NCI-H146 (cell line): ENCODE measurements at regions not wholly inside any gene's neighbourhood (a gene's known extent, or its start where the extent isn't known, plus 50 kb on each side); places are given as distances from the start of the nearest gene placed in this dataset.
A peak's percentile ranks its signal among the peaks of the same experiment; 100 is the strongest.

Experiments used
- DNase-seq: peaks from one replicate; lab custom pipeline; 2025; lab: John Stamatoyannopoulos, UW

DNA sequence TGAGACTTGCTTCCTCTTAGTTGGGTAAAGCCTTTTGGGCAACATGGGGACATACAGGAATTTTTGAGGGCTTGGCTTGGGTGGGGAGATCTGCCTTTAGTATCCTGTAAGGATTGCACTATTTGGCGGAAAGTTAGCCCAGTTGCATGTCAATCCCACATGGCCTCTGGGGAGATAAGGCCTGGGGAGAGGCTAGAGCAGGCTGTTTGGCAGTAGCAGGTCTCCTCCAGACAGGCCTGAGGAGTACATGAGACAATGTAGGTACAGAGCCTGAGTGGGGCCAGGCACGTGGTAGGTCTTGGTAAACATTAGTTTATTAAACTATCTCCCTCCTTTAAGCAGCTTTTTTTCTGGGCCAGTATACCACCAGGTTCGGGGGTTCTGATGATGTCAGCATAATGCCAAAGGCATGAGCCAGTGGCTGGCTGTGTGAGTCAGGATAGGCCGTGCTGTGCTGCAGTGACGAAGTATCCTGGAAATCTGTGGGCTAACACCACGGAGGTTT lies 147.9 kb downstream of the VEGFA start:
- DNase-seq: no peak

DNA sequence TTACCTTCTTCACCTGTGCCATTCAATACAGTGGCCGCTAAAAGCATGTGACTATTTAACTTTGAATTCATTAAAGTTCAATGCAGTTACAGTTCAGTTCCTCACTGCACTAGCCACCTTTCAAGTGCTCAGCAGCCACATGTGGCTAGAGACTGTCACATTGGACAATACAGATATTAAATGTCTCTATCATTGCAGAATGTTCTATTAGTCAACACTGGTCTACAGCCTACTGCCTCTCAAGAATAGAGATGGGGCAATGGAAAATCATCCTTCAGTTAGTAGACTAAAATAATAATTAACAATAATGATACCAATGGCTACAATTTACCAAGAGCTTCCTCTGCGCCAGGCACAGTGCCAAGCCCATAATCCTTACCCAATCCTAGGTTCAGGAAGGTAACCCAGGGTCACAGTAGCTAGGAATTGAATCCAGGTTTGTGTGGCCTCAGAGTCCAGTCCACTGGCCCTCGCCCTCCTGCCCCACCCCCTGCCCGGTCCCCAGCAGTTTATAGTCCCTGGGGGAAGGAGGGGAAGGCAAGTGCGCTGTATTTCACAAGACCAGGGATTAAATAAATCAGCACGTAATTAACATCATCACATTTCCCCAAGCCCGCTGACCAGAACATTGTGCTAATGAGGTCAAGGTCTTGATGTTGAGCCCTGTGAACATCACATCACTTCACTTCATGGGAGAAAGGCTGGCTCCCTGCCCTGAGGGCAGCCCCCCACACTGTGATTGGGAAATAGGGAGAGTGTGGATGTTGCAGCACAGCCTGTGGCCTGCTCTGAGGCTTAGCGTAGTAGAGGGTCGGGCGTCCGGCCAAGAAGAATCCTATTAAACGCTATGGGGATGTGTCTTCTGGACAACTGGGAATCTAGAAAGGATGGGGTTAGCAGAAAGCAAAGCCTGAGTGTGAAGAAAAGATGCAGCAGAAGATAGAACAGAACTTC lies 147.2 kb downstream of the VEGFA start:
- DNase-seq: no peak

DNA sequence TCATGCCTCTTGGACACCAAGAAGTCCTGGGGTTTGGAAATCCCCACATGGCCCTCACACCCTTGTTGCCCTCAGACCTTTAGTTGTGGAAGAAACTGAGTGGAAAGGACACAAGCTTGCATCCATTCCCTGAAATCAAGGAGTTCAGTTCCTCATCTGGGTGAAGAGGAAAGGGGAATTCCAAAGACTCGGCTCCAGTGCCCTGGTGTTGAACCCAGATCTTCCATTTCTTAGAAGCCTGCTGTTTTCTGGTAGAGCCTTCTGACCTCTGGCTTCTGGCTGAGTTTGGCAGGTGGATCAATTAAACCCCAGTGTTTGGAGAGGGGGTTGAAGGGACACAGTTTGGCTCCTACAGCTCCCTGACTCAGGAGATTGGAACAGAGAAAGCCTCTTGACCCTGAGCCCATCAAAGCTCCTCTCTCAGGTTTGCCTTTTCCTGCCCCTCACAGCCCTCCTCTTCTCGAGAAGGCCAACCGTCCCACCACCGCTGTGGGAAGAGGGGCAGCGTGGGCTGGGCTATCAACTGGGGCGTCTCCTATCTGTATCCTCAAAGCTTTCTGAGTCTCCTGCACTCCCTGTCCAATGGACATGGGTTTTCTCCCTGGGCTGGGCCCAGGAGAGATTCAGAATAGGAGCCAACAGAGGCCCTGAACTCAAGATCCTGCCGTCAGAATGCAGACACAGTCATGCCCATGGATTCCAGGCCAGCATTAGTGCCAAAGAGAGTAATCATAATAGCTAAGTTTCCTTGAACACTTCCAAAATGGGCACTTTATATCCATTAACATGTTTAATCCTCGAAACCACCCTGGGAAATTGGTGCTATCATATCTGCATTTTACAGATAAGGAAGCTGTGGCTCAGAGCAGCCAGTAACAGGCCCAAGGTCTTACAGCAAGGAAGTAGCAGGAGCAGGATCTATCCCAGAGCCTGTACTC lies 146.2 kb downstream of the VEGFA start:
- DNase-seq: no peak

DNA sequence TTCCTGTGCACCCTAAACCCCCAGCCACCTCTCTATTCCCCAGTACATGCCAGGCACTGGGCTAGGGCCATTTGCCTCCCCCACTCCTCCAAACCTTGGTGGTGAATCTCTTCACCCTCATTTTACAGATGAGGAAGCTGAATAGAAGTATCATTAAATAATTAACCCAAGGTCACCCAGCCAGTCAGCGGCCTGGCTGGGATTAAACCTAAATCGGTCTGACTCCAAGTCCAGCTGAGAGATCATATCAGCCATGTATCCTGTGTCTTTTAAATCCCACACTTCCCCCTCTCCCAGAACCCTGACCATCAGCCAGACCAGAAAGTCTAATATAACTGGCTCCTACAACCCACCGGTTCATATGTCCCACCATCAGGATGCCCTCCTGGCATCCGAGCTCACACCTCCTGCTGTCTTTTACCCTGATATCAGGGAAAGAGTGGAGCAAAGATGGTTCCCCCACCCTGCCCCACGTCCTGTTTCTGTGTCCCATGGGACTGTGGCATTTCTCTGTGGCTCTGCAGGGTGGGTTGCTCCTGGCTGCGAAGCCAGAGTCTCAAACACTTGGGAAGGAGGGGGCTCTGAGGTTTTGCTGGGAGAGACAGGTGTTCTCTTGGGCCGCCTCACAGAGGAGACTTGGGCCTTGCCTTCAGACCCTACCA lies 145.3 kb downstream of the VEGFA start:
- no peak for DNase-seq

DNA sequence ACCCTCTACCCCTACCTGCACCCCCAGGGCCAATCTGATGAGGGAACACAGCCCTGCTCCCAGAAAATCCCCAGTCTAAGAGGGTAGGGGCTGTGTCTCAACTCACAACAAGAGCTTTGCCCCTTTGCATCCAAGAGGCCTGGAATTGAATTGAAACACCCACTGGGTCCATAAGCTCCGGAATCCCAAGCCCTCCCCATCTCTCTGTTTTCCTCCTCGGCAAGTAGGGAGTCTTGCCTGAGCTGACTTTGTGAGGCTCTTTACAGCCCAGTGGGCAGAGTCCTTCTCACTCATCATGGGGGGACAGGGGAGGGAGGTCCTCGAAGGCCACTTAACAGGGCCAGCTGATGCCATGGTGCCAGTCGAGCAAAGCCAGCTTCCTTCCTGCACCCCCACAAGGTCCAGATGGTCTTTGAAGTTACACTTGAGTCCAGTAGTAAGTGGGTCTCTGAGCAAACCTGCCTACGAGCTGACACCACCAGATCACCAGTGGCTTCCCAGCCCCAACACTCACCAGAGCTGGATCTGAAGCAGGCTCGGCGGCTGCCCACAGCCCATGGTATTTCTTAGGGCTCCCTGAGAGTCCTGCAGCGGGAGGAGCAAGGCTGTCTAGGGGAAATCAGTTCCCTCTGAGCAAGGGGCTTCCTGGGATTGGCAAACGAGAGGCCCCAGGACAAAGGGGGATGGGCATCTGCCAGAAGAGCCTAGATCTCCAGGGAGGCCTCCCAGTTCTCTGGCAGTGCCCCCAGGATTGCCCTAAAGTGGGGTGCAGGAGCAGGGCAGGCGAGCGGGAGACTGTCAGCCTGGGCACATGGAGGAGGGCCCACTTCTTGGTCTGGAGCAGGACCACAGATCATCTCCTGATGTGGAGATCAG lies 144.5 kb downstream of the VEGFA start:
- no peak for DNase-seq

DNA sequence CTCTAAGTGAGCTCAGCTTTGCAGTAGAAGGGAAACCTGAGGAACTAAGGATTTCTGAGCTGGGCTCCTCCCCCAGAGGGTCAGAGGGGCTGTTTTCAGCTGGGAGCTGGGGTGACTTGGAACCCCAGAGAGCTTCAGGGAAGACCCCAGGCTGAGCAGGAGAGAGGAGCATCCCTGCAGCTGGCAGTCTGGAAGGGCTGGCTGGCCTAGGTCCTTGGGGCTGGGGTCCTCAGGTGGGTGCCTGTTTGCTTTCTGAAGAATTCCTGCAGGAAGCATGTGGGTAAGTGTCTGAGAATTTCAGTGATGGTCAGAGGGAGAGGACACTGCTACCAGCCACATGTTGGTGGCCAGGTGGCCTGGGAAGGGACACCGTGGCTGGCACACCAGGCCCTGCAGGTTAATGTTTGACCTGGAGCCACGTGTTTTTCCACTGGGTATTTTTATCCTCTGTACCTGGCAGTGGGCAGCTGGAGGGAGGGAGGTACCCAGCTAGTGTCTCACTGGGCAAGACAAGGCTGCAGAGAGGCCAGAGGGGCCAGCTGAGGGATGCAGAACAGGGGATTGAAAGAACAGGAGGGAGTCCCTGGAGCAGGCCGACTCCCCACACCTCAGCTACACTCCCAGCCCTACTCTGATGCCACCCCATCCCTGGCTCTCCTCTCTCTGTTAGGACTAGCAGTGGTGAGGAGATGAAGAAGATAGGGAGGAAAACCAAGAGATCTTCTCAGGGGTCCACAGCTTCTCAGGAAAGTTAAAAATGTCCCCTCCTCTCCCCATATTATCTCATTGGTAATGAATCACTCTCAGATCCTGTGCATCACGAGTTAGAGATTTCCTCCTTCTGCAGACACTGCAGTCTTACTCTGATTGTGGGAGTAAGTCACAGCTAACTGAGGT lies 143.6 kb downstream of the VEGFA start:
- no peak for DNase-seq

DNA sequence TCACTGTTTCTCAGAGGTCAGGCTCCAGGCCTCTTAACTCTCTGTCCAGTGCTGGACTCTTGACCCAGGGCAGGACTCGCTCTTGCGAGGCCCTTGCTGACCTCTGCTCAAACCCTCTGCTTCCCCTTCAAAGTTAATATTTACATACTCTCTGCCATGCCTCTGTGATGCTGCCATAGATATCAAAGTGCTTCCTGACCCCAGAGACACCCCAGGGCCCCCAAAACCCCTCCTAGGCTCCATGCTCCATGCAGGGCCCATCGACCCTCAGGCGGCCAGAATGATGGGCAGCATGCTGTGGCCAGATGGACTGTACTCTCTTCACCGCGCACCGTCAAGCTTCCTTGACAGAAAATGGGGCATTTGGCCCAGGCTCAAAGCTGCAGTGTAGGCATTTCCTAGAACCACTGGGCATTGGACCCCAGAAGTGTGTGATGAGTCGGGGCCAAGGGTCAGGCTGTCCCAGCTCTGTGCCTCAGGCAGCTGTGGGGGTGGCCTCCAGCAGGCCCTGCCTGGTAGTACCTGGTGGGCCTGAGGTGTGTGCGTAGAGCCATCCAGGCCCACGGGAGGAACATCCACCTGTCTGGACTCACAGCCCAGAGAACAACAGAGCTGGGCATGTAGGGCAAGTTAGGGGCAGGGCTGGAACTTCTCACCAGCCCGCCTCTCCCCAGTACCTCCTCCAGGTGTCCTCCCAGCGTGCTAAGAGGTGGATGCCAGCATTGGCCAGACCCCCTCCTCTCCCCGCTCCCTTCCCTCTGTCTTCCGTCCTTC lies 142.8 kb downstream of the VEGFA start:
- DNase-seq: no peak

DNA sequence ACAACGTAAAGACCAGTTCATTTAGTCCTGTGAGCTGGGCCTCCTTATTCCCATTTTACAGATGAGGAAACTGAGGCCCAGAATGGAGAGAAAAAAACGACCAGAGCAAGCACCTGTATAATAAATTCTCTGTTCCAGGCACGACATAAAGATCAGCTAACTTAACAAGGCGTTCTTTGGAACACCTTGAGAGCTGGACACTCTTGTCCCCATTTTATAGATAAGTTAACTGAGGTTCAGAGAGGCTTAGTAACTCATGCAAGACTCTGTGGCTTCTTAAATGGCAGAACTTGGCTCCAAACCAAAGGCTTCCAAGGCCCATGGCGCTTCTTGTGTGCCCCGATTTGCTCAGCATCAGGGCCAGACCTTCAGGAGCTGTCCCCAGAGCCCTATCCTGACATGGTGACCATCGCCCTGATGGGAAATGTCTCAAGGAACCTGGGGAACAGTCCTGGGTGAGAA lies 142.1 kb downstream of the VEGFA start:
- no peak for DNase-seq

DNA sequence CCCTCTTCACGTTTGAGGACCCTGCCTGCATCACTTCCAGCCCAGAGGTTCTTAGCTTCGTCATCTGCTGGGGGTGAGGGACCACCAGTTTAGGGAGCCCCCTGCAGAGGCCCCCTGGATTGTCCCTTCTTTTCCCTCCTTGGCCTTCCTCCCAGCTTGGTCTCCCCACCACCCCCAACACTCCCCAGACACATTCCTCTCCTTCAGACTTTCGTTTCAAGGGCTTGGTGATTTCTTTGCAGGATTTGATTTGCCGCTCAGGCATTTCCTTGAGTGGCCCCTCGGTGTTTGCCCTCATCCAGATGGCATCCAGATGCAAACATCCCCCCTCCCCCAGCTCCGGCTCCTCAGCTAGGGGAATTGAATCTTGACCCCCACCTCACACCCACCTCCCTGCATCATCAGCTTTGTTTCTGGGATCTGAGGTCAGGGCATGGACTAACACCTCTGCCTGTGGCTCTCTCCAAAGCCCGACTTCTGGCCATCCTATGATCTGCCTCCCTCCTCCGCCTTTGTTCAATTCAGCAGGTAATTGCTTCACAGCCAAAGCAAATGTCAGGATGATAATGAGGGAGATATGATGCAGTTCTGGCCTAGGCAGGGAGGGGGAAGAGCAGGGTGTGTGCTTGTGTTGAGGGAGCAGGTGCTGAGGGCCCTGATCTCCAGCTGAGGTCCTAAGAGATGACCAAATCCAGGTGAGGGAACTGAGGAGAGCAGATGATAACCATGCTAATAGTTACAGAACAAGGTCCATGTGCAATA lies 141.5 kb downstream of the VEGFA start:
- DNase-seq: peak; percentile 100

DNA sequence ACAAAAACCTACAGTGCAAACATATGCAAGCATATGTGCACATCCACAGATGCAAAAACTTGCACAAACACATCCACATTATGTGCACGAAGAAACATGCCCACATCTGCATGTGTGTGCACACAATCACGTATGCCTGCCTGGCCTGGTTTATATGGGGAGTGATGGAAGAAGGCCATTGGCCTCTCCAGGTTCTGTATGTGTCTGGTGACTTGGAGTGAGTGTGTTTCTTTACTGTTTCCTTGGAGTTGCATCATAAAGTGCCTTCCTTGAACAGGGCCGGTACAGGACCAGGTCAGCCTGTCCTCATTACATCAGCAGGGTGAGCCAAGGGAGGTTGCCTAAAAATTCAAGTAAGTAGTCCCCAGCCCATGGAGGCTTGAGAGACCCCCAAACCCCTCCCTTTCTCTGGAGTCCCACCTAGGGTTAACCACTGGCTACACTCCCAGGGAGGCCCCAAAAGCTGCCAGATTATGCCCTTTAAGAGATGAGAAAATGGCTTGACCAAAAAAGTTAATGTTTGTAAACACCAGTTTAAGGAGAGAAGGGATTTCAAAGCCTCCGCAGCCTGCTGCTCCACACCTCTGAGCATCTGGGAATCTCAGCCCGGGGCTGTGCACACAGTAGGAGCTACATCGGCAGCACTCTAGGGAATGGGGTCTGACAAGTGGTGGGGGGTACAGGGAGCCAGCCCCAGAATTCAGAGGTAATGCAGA lies 140.8 kb downstream of the VEGFA start:
- DNase-seq: no peak

DNA sequence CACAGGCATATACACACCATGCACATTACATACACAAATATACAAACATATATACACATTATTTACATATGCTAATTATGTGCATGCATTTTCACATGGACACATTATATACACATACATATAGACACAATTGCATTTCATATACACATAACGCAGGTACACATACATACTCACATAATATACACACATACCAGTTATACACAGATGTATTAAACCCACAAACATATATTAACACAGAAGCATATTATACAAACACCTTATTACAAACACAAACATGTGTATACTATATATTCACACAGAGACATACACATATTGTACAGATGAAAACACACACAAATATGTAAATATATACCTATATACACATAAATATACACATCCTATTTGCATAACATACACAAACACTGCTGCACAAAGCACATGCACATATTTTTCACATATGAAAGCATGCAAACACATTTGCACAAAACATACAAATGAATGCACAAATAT lies 140.2 kb downstream of the VEGFA start:
- no peak for DNase-seq

DNA sequence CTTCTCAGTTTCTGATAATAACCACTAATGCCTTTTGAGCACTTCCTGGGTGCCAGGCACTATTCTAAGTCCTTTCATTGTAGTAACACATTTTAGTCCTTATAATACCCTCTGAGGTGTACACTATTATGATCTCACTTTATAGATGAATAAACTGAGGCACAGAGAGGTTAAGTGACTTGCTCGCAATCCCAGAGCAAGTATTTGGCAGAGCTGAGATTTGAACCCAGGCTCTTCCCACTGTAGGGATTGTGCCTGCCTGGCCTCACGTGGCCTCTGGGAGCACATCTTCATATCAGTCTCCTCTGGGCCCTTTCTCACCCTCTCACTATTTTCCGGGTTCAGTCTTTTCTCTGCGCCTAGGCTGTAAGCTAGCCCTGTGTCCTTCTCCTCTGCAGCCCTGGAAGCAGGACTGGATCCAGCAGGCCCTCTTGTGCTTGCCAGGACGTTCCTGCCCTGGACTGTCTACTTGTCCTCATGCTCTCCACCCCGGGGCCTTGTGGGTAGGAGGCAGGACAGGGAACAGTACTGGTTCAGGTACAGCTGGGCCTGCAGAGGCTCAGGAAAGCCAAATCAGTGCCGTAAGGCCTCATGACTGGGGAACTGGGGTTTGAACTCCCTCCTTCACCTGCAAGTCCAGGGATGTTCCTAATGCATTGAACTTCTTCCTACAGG lies 139.6 kb downstream of the VEGFA start:
- no peak for DNase-seq

DNA sequence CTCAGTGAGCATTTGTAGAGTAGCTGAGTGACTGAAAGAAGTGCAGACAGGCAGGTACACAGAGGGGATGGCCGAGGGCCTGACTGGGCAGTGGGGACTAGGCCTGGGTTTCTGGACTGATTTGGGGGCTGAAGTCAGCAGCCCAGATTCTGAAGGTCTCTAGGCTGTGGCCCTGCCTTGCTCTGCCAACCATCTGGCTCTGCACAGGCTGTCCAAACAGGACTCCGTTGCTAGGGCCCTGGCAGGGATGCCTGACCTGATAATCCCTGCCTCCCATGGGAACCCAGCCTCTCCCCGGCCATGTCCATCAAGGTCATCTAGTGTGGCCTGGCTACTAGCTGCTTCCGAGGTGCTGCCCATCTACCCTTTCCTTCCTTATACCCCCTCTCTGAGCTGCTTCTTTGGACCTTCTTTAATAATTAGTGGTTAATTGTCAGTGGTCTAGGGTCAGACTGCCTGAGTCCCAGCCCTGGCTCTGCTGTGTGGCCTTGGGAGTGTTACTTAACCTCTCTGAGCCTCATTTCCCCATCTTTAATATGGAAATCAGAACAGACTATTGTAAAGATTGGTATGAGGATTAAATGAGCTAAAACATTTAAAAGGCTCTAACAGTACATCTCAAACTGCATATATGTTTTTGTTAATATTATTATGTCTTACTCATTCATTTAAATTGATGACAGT lies 137.9 kb downstream of the VEGFA start:
- DNase-seq: no peak

DNA sequence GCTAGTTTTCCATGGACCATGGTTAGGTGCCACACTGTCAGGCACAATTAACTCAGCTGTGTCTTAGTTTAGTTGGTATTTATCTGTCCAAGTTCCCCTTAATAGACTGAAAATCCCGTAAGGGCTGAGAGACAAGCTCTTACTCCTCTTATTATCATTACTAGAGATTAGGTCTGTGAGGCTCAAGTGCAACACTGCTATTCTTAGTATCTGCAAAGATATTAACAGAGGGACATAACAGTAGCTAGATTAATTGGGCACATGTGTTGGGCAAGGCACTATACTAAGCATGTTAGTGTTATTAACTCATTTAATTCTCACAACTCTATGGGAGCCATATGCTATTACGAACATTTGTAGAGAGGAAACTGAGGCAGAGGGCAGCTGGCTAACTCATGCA lies 137.3 kb downstream of the VEGFA start:
- DNase-seq: no peak

DNA sequence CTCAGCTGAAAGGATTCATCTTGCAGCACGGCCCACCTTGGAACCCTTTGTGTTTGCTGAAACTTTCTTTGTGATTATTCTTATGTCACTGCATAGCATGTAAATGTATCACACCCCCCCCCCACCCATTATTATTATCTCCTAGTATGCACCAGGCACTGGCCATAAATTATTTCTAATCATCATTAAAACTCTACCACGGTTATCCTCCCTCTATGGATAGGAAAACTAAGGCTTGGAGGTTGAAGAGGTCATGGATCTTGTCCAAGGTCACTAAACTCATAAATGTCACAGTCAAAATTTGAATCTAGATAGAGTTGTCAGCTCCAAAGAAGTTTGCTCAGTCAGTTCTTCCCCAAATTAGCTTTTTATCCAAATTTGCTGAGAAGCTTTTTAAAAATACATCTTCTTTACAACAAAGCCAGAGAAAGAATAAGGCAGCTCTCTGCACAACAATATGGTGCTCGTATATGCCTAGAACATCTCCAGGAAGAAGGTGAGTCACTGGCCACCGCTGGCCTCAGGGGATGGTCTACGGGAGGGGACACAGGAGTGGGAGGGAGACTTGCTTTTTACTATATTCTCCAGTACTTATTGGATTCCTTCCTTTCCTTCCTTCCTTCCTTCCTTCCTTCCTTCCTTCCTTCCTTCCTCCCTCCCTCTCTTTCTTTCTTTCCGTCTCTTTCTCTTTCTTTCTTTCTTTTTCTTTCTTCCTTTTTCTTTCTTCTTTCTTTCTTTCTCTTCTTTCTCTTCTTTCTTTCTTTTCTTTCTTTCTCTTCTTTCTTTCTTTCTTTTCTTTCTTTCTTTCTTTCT lies 134.5 kb downstream of the VEGFA start:
- DNase-seq: no peak
